NCI-H2171 treated with DMSO at 0.1 percent for 48 hours (cell line): ENCODE measurements at regions not wholly inside any gene's neighbourhood (a gene's known extent, or its start where the extent isn't known, plus 50 kb on each side); places are given as distances from the start of the nearest gene placed in this dataset.

Experiments used
- DNase-seq: peaks from one replicate; lab custom pipeline; 2025; lab: John Stamatoyannopoulos, UW

- DNase-seq, result no peak
These were observed 111.4 kb upstream of the C1QTNF9B start for GRCh38 chr13:24008679-24009078.

DNA sequence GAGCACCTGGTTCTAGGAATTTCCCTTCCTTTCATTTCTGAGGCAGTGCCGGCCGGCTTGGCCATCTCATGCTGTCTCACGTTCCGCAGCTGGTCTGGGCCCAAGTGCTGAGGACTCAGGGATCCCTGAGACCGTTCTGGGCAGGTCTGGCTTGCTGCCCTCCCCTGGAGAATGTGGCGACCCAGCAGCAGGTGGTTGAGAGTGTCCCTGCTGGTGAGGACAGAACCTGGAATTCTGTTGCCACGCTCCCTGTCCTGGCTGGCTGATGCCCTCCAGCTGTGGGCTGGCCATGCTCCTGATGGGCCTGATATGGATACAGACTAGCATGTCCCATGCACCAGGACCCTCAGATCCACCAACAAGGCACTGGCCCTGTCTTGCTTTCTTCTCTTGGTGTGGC lies 114.0 kb upstream of the C1QTNF9B start:
- DNase-seq, result no peak

GRCh38 chr13:24012648-24013047 lies 115.3 kb upstream of the C1QTNF9B start:
- DNase-seq, result no peak

GRCh38 chr13:24013189-24013588 lies 115.9 kb upstream of the C1QTNF9B start:
- no peak for DNase-seq

GRCh38 chr13:24016046-24016445 lies 118.7 kb upstream of the C1QTNF9B start:
- no peak for DNase-seq

GRCh38 chr13:24022568-24022967 lies 125.3 kb upstream of the C1QTNF9B start:
- no peak for DNase-seq

DNA sequence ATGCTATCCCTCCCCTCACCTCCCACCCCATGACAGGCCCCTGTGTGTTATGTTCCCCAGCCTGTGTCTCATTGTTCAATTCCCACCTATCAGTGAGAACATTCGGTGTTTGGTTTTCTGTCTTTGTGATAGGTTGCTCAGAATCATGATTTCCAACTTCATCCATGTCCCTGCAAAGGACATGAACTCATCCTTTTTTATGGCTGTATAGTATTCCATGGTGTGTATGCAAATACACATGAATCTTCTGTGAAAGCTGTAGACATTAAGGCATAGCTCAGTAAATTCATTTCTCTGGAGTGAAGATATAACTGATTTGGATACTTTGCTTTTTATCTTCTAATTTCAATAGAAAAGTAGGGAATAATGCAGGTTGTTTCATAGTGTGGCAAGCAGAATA lies 125.8 kb upstream of the C1QTNF9B start:
- DNase-seq, result no peak

DNA sequence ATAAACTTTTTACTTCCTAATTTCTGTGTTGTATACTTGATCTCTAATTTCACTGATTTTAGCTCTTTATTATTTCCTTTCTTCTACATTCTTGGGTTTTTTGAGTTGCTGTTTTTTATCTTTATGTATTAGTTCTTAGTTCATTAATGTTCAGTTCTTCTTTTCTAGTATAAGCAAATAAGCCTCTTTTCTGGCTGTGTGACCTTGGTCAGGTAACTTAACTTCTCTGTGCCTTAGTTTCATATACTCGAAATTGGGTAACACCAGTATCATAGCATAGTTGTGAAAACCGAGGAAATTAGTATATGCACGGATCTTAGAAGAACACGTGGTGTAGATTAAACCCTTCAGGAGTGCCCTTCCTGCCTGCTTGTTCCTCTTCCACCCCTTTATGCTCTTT lies 130.2 kb upstream of the C1QTNF9B start:
- DNase-seq, result no peak

- DNase-seq, result no peak
These were observed 128.3 kb upstream of the SPATA13 start for GRCh38 chr13:24032252-24032651.

DNA sequence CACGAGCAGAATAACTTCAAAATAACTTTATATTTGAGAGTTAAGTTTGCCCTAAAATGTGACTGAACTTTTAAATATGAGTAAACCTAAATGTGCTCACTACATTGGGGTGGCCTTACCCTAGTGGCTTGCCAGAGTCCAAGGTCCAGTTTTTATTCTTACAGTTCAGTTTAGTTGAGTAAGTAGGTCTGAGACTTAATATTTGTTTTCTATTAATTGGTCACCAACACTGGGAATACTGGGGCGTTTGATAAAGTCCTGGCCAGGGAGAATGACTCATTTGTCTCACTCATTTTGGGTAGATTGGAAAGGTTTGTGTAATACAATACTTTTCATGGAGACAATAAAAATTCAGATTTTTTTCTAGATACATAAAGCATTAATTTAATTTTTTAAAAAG lies 127.8 kb upstream of the SPATA13 start:
- DNase-seq, result no peak

- DNase-seq, result no peak
These were observed 126.8 kb upstream of the SPATA13 start for GRCh38 chr13:24033527-24034302.

- DNase-seq, result no peak
These were observed 125.1 kb upstream of the SPATA13 start for GRCh38 chr13:24035411-24035810.

- DNase-seq, result no peak
These were observed 124.4 kb upstream of the SPATA13 start for GRCh38 chr13:24036115-24036514.

DNA sequence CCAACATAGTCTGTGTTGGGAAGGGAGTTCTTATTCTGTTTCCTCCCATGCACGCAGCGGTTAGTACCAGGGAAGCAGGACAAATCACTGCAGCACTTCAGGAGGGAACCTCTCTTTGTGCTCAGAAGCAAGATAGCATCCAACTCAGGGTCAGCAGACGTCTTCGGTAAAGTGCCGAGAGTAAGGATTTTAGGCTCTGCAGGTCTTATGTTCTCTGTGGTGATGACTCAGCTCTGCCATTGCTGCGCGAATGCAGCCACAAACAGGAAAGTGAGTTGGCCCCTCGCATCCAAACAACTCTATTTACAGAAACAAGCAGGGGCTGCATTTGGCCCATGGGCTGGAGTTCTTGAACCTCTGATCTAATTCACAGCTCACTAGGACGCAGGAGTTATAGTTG lies 122.1 kb upstream of the SPATA13 start:
- DNase-seq, result no peak

DNA sequence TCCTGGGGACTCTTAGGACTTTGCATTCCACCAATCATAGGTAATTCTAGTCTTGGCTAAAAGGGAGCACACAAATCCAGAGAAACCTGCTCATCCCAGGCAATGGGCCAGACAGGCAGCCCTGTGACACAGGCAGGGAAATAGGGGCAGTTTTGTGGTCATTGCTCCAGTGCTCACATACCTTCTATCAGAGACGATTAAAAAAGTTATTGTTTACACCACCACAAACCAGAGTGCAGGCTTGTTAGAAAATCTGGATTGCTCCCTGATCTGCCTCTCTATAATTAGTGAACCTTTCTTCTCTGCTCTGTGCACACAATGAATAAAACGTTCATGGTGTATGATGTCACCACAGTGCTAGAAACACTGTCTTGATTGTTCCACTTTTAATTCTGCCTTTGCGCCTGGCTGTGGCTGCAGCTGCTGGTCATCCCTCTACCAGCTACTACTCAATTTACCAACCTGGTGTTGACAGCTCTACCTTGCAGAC lies 121.6 kb upstream of the SPATA13 start:
- no peak for DNase-seq

- no peak for DNase-seq
These were observed 120.7 kb upstream of the SPATA13 start for GRCh38 chr13:24039621-24040475.

GRCh38 chr13:24040835-24041234 lies 119.7 kb upstream of the SPATA13 start:
- no peak for DNase-seq

- no peak for DNase-seq
These were observed 118.8 kb upstream of the SPATA13 start for GRCh38 chr13:24041651-24042225.

DNA sequence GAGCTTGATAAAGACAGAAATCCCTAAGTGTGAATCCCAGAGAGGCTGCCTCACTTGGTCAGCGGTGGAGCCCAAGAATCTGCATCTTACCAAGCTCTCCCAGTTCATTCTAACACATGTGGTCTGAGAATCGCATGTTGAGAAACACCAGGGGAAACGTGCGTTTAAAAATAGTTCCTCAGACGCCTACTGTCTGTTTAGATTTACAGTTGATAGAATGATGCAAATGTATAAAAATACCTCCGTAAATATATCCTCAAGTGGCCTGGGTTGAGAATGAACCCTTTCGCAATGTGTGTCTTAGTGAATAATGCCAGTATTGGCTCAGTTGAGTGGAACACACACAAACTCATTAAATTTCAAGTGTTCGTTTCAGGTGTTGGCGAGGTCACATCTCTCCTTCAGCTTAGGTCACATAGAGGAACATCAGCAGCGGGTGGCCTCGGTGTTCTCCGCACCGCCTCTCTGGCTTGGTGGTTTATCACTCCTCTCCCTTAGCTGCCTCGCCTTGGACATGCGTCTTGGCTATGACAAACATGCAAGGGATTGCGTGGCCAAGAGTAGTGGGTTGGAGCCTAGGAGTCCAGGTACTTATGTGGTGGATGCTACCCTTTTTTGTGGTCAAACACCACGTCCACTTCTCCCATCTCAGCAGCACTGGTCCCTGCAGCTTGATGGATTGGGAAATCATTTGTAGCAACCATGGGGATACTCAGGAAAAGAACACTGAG lies 117.6 kb upstream of the SPATA13 start:
- no peak for DNase-seq

GRCh38 chr13:24043590-24044350 lies 116.8 kb upstream of the SPATA13 start:
- DNase-seq, result no peak

DNA sequence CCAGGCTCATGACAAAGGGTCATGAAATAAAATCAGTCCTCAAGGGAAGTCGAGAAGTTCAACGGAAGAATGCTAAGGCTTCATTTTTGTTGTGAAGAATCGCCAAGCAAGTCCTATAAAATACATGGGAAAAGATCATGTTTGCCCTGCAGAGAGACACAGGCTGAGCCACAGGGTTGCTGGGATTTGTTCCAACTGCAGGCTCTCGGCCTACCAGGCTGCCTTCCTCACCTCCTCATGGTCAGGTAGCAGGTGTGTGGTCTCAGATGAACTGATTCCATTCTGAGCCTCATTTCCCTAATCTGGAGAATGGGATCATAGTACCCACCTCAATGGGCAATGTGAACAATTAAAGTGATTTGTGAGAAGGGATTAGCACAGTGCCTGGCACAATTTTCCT lies 114.9 kb upstream of the SPATA13 start:
- no peak for DNase-seq
